WTC11 (cell line): ENCODE measurements at regions not wholly inside any gene's neighbourhood (a gene's known extent, or its start where the extent isn't known, plus 50 kb on each side); places are given as distances from the start of the nearest gene placed in this dataset.

Source experiments
- ATAC-seq: fragments of 200-7000 bp; cut with Tn5 transposase; 2 replicates; pipeline ENCODE4 v1.10.0; 2021; ENCODE audit warnings: mild to moderate bottlenecking, moderate library complexity
- CTCF ChIA-PET: fragments of 300-600 bp; sonication (Branson Sonifier 250); formaldehyde crosslinking; loops from one replicate; lab custom pipeline; 2021; ENCODE audit warnings: antibody characterized with exemption; lab: Charles Lee
- POLR2A ChIA-PET: fragments of 350-600 bp; sonication (Branson Sonifier 250); formaldehyde crosslinking; loops from one replicate; lab custom pipeline; 2021; ENCODE audit warnings: antibody characterized with exemption; lab: Charles Lee
- DNase-seq: peaks from one replicate; pipeline ENCODE4 v3.0.0; 2021; ENCODE audit warnings: low spot score
- H3K27ac Mint-ChIP-seq: 2 replicates; pipeline ENCODE4 v1.8.0; 2021; ENCODE audit warnings: mixed read lengths
- H3K27me3 Mint-ChIP-seq: 2 replicates; pipeline ENCODE4 v1.8.0; 2021; ENCODE audit warnings: low read depth, mild to moderate bottlenecking, moderate library complexity, mixed read lengths
- H3K36me3 Mint-ChIP-seq: 2 replicates; pipeline ENCODE4 v1.8.0; 2021; ENCODE audit warnings: mixed read lengths
- H3K4me1 Mint-ChIP-seq: 2 replicates; pipeline ENCODE4 v1.8.0; 2022; ENCODE audit warnings: mixed read lengths
- H3K4me3 Mint-ChIP-seq: 2 replicates; pipeline ENCODE4 v1.8.0; 2021; ENCODE audit warnings: mild to moderate bottlenecking, moderate library complexity, mixed read lengths
- H3K9me3 Mint-ChIP-seq: 2 replicates; pipeline ENCODE4 v1.8.0; 2021; ENCODE audit warnings: mixed read lengths
- CTCF ChIP-seq: fragments of 200-600 bp; IDR thresholded peaks from 2 replicates; pipeline ENCODE4 v1.8.0; 2022; ENCODE audit warnings: antibody characterized with exemption
- ERG ChIP-seq: fragments of 250-450 bp; sonication (Bioruptor Pico); IDR thresholded peaks from 2 replicates; pipeline ENCODE4 v1.8.0; 2021; ENCODE audit warnings: mild to moderate bottlenecking
- ETV6 ChIP-seq: sonication (generic); formaldehyde crosslinking; IDR thresholded peaks from 2 replicates; pipeline ENCODE4 v1.8.1; 2022; ENCODE audit warnings: mild to moderate bottlenecking, missing genetic modification reagents
- JAZF1 ChIP-seq: fragments of 250-450 bp; sonication (Bioruptor Pico); IDR thresholded peaks from 2 replicates; pipeline ENCODE4 v1.9.0; 2021; ENCODE audit warnings: moderate library complexity, mild to moderate bottlenecking, inconsistent platforms
- JUN ChIP-seq: sonication (generic); formaldehyde crosslinking; IDR thresholded peaks from 2 replicates; pipeline ENCODE4 v1.8.0; 2023; ENCODE audit warnings: mild to moderate bottlenecking, missing genetic modification reagents
- NFE2L1 ChIP-seq: sonication (generic); formaldehyde crosslinking; IDR thresholded peaks from 2 replicates; pipeline ENCODE4 v1.8.1; 2023; ENCODE audit warnings: missing genetic modification reagents
- NR1H2 ChIP-seq: sonication (generic); formaldehyde crosslinking; IDR thresholded peaks from 2 replicates; pipeline ENCODE4 v1.9.0; 2021; ENCODE audit warnings: mild to moderate bottlenecking, moderate library complexity, missing genetic modification reagents
- NR3C1 ChIP-seq: sonication (generic); formaldehyde crosslinking; conservative IDR thresholded peaks from 2 replicates; pipeline ENCODE4 v1.8.1; 2023; ENCODE audit warnings: low read depth, mild to moderate bottlenecking, missing genetic modification reagents
- OVOL2 ChIP-seq: fragments of 250-450 bp; sonication (Bioruptor Pico); IDR thresholded peaks from 2 replicates; pipeline ENCODE4 v1.9.0; 2021; ENCODE audit warnings: mild to moderate bottlenecking, borderline replicate concordance
- TCF7 ChIP-seq: sonication (generic); formaldehyde crosslinking; IDR thresholded peaks from 2 replicates; pipeline ENCODE4 v1.8.0; 2022; ENCODE audit warnings: mild to moderate bottlenecking, low read depth, missing genetic modification reagents, moderate library complexity
- TEAD1 ChIP-seq: sonication (generic); formaldehyde crosslinking; IDR thresholded peaks from 2 replicates; pipeline ENCODE4 v1.8.0; 2022; ENCODE audit warnings: mild to moderate bottlenecking, missing genetic modification reagents
- ZBTB21 ChIP-seq: sonication (generic); formaldehyde crosslinking; IDR thresholded peaks from 2 replicates; pipeline ENCODE4 v1.8.1; 2023; ENCODE audit warnings: mild to moderate bottlenecking, missing genetic modification reagents, borderline replicate concordance
- ZNF317 ChIP-seq: sonication (generic); formaldehyde crosslinking; IDR thresholded peaks from 2 replicates; pipeline ENCODE4 v1.8.1; 2023; ENCODE audit warnings: low read depth, mild to moderate bottlenecking, moderate library complexity, missing genetic modification reagents, borderline replicate concordance
- ZNF396 ChIP-seq: fragments of 250-450 bp; sonication (Bioruptor Pico); IDR thresholded peaks from 2 replicates; pipeline ENCODE4 v1.8.0; 2021; ENCODE audit warnings: mild to moderate bottlenecking, moderate library complexity, borderline replicate concordance
- ZNF416 ChIP-seq: fragments of 250-450 bp; sonication (Bioruptor Pico); IDR thresholded peaks from 2 replicates; pipeline ENCODE4 v1.9.0; 2021; ENCODE audit warnings: mild to moderate bottlenecking, inconsistent platforms
- ZNF425 ChIP-seq: fragments of 250-450 bp; sonication (Bioruptor Pico); conservative IDR thresholded peaks from 2 replicates; pipeline ENCODE4 v1.9.0; 2021; ENCODE audit warnings: mild to moderate bottlenecking
- TF ChIP-seq, protein P1 (sequence below): sonication (generic); formaldehyde crosslinking; IDR thresholded peaks from 2 replicates; pipeline ENCODE4 v1.8.1; 2023; ENCODE audit warnings: mild to moderate bottlenecking, moderate library complexity, missing genetic modification reagents
- TF ChIP-seq, protein P2 (sequence below): sonication (generic); formaldehyde crosslinking; IDR thresholded peaks from 2 replicates; pipeline ENCODE4 v1.8.1; 2023; ENCODE audit warnings: mild to moderate bottlenecking, missing genetic modification reagents, moderate library complexity
- TF ChIP-seq, protein P3 (sequence below): sonication (generic); formaldehyde crosslinking; IDR thresholded peaks from 2 replicates; pipeline ENCODE4 v1.8.1; 2022; ENCODE audit warnings: missing genetic modification reagents, borderline replicate concordance
- TF ChIP-seq, protein P4 (sequence below): fragments of 250-450 bp; sonication (Bioruptor Pico); IDR thresholded peaks from 2 replicates; pipeline ENCODE4 v1.9.0; 2021; ENCODE audit warnings: mild to moderate bottlenecking

- Mint-ChIP-seq H3K27ac (no peak overlapping the region), H3K27me3 (no peaks in the 10 kb centered on the region), H3K4me1 (no peaks in the 10 kb centered on the region), H3K4me3 (no peak overlapping the region), H3K36me3 (no peaks in the 10 kb centered on the region), H3K9me3 (no peaks in the 10 kb centered on the region)
- no peak for ATAC-seq
- ChIA-PET CTCF (no interaction called here), POLR2A (no interaction called here)
- DNase-seq, result no peak
- TF ChIP-seq OVOL2 (CRISPR knock-in tag) (no peak), ZNF396 (CRISPR knock-in tag) (no peak), ZBTB21 (CRISPR knock-in tag) (no peak), ZNF425 (CRISPR knock-in tag) (no peak), NR1H2 (CRISPR knock-in tag) (no peak), CTCF (no peak), NFE2L1 (no peak), ZNF317 (CRISPR knock-in tag) (no peak), ETV6 (CRISPR knock-in tag) (no peak), TEAD1 (no peak)
- TF ChIP-seq, protein P1, sequence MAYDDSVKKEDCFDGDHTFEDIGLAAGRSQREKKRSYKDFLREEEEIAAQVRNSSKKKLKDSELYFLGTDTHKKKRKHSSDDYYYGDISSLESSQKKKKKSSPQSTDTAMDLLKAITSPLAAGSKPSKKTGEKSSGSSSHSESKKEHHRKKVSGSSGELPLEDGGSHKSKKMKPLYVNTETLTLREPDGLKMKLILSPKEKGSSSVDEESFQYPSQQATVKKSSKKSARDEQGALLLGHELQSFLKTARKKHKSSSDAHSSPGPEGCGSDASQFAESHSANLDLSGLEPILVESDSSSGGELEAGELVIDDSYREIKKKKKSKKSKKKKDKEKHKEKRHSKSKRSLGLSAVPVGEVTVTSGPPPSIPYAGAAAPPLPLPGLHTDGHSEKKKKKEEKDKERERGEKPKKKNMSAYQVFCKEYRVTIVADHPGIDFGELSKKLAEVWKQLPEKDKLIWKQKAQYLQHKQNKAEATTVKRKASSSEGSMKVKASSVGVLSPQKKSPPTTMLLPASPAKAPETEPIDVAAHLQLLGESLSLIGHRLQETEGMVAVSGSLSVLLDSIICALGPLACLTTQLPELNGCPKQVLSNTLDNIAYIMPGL (CRISPR knock-in tag), result no peak
These were observed 747.8 kb downstream of the BRD1 start for GRCh38 chr22:49079743-49080500.

- ChIA-PET POLR2A (no interaction called here), CTCF (no interaction called here)
- ATAC-seq (no peak), DNase-seq (no peak)
- no peaks in the 10 kb centered on the region for H3K4me1 Mint-ChIP-seq
- no peaks in the 10 kb centered on the region for H3K36me3 Mint-ChIP-seq
- H3K9me3 Mint-ChIP-seq, result no peaks in the 10 kb centered on the region
- H3K4me3 Mint-ChIP-seq, result no peak overlapping the region
- H3K27ac Mint-ChIP-seq, result no peak overlapping the region
- H3K27me3 Mint-ChIP-seq, result no peaks in the 10 kb centered on the region
- TF ChIP-seq, protein P2, sequence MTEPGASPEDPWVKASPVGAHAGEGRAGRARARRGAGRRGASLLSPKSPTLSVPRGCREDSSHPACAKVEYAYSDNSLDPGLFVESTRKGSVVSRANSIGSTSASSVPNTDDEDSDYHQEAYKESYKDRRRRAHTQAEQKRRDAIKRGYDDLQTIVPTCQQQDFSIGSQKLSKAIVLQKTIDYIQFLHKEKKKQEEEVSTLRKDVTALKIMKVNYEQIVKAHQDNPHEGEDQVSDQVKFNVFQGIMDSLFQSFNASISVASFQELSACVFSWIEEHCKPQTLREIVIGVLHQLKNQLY, result no peak
- TF ChIP-seq ERG (CRISPR knock-in tag) (no peak), ZBTB21 (CRISPR knock-in tag) (no peak), NFE2L1 (no peak), JAZF1 (CRISPR knock-in tag) (no peak), JUN (CRISPR knock-in tag) (no peak), TCF7 (CRISPR knock-in tag) (no peak), ZNF416 (CRISPR knock-in tag) (no peak), NR3C1 (no peak)
- TF ChIP-seq, protein P3, sequence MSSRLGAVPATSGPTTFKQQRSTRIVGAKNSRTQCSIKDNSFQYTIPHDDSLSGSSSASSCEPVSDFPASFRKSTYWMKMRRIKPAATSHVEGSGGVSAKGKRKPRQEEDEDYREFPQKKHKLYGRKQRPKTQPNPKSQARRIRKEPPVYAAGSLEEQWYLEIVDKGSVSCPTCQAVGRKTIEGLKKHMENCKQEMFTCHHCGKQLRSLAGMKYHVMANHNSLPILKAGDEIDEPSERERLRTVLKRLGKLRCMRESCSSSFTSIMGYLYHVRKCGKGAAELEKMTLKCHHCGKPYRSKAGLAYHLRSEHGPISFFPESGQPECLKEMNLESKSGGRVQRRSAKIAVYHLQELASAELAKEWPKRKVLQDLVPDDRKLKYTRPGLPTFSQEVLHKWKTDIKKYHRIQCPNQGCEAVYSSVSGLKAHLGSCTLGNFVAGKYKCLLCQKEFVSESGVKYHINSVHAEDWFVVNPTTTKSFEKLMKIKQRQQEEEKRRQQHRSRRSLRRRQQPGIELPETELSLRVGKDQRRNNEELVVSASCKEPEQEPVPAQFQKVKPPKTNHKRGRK, result no peak
- TF ChIP-seq, protein P4, sequence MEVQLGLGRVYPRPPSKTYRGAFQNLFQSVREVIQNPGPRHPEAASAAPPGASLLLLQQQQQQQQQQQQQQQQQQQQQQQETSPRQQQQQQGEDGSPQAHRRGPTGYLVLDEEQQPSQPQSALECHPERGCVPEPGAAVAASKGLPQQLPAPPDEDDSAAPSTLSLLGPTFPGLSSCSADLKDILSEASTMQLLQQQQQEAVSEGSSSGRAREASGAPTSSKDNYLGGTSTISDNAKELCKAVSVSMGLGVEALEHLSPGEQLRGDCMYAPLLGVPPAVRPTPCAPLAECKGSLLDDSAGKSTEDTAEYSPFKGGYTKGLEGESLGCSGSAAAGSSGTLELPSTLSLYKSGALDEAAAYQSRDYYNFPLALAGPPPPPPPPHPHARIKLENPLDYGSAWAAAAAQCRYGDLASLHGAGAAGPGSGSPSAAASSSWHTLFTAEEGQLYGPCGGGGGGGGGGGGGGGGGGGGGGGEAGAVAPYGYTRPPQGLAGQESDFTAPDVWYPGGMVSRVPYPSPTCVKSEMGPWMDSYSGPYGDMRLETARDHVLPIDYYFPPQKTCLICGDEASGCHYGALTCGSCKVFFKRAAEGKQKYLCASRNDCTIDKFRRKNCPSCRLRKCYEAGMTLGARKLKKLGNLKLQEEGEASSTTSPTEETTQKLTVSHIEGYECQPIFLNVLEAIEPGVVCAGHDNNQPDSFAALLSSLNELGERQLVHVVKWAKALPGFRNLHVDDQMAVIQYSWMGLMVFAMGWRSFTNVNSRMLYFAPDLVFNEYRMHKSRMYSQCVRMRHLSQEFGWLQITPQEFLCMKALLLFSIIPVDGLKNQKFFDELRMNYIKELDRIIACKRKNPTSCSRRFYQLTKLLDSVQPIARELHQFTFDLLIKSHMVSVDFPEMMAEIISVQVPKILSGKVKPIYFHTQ (CRISPR knock-in tag), result no peak
- TF ChIP-seq, all 79 proteins: peak for 0
These were observed 748.5 kb downstream of the BRD1 start for GRCh38 chr22:49079027-49079725.
